NCI-H146 (cell line): ENCODE measurements at regions not wholly inside any gene's neighbourhood (a gene's known extent, or its start where the extent isn't known, plus 50 kb on each side); places are given as distances from the start of the nearest gene placed in this dataset.

Experiments
- DNase-seq: peaks from one replicate; lab custom pipeline; 2025; lab: John Stamatoyannopoulos, UW

GRCh38 chr13:50713523-50714248 lies 129.8 kb downstream of the DLEU7 start:
- DNase-seq = no peak

DNA sequence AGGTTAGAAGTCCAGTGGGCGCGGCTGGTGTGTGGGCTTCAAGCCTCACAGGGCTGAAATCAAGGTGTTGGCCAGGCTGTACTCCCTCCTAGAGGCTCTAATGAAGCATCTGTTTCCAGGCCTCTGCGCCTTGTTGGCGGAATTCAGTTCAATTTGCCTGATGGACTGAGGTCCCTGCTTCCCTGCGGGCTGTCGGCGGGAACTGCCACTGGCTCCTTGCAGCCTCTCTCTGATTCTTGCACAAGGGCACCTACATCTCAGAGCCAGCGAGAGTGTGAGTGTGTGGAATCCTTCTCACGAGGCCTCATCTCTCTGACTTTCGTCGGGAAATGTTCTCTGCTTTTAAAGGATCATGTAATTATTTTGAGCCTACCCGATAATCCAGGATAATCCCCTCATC lies 128.6 kb downstream of the DLEU7 start:
- DNase-seq = no peak

- DNase-seq = no peak
Observed at GRCh38 chr13:50715402-50716146, 127.9 kb downstream of the DLEU7 start.

DNA sequence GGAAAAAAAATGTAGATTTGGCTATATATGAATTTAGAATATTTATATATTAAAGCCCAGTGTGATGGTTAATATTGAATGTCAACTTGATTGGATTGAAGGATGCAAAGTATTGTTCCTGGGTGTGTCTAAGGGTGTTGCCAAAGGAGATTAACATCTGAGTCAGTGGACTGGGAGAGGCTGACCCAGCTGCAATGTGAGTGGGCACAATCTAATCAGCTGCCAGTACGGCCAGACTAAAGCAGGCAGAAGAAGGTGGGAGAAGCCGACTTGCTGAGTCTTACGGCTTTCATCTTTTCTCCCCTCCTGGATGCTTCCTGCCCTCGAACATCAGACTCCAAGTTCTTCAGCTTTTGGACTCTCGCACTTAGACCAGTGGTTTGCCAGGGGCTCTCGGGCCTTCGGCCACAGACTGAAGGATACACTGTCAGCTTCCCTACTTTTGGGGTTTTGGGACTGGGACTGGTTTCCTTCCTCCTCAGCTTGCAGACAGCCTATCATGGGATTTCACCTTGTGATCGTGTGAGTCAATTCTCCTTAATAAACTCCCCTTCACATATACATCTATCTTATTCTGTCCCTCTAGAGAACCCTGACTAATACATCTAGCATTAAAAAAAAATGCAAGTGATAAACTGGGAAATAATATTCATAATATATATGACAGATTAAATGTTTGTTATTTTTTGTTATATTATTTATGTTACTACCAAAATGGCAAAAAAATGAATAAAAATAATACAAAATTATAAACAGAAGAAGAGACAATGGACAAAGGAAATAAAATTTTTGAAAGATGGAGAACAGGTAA lies 122.4 kb downstream of the DLEU7 start:
- DNase-seq = no peak

- no peak for DNase-seq
Observed at GRCh38 chr13:50721672-50721992, 121.9 kb downstream of the DLEU7 start.

- no peak for DNase-seq
Observed at GRCh38 chr13:50722440-50723125, 120.9 kb downstream of the DLEU7 start.

DNA sequence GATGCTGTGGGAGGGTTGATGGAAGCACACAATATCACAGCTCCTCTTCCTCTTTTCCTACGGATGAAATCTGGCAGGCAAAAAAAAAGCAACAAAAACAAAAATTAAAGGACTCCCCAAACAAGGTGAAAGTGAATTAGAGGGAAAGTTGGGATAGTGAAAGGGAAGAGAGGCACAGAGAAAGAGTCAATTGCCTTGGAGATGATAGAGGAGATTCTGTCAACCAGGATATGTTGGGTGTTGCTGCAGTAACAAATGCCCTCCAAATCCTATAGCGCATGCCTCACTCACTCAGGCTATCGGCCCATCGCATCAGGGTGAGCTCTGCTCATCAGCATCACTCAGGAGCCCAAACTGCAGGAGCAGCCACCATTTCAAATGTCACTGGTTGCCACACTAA lies 119.1 kb downstream of the DLEU7 start:
- DNase-seq = no peak

DNA sequence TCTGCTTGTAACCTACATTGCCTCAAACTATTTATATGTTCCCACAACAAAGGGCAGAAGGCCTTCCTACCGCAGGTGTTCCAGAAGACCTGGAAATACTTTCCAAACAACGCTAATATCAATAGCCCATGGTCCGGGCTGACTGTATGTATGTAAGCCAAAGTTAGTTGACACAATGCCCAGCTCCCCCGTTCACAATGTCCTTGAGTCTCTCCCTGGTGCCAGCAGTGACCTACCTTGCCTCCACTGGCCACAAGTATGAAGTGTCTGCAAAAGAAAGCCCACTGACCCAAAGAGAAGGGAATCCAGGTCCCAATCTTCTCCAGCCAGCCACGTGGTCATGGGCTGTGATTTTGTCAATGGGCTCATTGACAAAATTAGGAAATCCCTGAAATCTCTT lies 118.6 kb downstream of the DLEU7 start:
- DNase-seq = no peak

DNA sequence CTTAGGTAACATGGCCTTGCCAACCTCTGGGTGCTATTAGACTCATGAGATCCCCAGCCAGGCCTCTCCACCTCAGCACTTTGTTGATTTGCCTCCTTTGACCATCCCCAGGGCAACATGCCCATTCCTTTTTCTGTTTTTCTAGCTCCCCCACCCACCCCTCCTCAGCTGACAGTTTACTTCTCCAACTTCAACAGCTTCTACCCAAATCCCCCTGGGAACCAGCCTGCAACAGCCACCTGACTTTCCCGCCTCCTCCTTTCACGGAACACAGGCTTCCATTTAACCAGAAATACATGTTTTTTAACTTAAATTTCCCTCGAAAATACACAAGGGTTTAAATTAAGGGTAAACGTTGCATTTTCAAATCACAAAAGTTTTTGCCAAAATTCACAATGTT lies 117.3 kb downstream of the DLEU7 start:
- DNase-seq = no peak

DNA sequence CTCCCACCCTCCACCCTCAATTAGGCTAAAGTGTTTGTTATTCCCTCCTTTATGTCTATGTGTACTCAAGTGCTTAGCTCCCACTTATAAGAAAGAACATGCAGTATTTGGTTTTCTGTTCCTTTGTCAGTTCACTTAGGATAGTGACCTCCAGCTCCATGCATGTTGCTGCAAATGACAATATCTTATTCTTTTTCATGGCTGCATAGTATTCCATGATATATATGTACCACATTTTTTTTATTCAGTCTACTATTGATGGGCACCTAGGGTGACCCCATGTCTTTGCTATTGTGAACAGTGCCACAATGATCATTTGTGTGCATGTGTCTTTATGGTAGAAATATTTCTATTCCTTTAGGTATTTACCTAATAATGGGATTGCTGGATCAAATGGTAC lies 114.3 kb downstream of the DLEU7 start:
- DNase-seq = no peak

DNA sequence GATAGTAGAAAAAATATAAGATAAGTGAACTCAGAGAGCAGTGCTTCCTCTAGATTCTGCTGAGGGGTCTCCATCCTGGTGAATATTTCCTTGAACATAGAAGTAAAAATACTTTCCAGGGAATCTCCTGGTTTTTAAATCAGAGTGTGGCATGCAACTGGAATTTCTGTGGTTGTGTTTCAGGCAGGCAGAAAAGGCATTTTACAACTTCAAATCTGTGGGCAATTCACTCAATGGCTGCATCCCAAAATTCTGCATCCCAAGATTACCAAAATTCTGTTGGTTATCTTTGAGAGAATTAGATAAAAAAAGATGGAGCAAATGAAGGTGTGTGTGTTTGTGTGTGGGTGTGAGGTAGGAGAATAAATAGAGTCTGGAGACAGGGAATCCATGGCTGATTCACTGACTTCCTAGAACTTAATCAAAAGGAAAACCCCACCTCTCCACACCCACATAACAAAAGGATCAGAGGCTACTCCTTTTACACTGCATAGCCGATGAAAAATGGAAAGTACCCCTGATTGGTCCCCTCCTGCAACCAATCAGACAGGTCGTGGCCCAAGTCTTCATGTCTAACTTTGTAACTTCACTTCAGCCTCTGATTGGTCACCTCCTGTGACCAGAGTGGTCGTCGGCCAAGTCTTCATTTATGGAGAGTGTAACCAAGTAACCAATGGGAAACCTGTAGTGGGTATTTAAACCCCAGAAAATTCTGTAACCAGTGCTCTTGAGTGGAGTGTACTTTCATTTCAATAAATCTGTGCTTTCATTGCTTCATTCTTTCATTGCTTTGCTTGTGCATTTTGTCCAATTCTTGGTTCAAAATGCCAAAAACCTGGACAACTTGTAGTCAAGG lies 112.8 kb downstream of the DLEU7 start:
- no peak for DNase-seq

DNA sequence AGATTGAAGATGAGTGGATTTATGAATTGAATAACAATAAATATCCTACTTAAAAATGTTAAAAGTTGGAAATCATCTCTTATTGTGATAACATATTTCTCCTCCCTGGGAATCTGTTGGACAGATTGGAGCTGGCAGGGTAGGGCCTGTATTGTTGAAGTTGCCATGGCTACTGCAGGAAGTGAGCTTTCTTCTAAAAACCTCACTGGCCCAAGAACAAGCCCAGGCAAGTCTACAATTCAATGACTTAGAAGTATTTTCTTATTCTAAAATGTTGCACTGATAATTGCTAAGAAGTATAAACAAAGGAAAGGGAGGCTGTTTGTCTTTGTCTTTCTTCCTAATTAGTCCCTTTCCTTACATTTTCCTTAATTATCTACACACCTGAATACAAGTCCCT lies 112.1 kb downstream of the DLEU7 start:
- DNase-seq = peak; percentile 47

DNA sequence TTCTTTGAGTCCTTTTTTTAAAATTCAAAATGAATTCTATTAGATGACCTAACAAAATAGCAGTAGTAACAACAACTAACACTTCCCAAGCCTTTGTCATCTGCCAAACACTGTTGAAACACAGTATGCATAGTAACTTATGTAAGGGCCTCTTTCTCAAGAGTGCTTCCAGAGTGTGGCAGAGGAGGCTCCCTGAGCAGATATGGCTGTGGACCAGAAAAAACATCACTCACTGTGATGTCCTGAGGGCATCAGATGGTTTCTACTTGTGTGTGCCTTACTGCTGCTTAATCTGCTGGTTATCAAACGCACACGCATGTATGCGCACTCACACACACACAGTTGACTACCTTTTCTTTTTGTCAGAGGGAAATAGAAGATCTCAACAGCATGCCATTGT lies 110.8 kb downstream of the DLEU7 start:
- peak; percentile 64 for DNase-seq

- DNase-seq = no peak
Observed at GRCh38 chr13:50733392-50733791, 110.1 kb downstream of the DLEU7 start.

DNA sequence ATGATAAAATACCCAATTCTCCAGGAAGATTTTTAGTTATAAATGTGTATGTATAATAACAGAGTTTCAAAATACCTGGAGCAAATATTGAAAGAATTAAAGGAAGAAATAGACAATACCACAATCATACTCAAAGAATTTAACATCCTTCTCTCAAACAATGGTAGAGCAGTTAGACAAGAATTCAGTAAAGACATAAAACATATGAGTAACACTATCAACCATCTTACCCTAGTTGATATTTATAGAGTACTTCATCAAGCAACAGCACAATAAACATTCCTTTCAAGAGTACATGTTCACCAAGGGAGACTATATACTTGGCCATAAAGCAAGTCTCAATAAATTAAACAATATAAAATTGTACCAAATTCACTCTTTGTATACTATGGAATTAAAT lies 108.4 kb downstream of the DLEU7 start:
- no peak for DNase-seq

- DNase-seq = no peak
Observed at GRCh38 chr13:50740052-50740741, 103.3 kb downstream of the DLEU7 start.

DNA sequence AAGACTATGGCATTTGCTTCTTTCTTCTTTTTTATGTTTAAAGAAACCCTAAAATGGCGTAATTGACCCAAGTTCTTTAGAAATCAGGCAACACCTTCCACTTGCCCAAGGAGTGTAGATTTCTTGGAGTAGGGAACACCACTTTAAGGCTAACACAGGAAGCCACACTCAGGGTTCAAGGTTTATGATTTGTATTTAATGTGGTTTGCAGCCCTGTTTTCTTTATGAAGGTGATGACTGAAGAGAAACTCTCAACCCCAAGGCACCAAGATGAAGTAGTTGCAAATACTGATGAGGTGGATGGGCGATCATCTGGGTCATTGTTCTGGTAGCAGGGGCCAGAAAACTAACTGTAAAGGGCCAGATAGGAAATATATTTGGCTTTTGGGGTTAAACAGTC lies 101.1 kb downstream of the DLEU7 start:
- DNase-seq = no peak

GRCh38 chr13:50742968-50743367 lies 100.5 kb downstream of the DLEU7 start:
- no peak for DNase-seq

DNA sequence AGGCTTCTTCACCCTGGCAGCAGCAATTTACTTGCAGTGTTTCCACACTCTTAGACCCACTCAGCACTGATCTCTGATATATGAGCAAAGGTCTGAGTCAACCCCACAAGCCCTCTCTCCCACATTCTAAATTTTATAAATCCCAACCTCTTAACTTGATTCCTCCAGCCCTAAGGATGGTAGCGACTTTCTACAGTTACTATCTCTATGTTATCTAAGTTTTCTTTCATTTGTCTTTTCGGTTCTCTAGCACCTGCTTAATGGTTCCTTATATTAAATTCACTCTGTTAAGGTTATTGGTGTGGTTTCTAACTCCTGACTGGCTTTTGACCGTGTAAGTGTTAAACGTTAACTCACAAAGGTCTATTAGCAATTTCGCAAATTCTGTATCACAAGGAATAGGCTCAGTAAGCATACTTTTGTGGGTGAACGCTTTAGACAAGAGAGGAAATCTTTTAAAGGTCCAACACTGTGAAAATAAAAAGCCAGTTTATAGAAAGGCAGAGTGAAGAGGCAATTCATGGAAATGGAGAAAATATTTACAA lies 99.3 kb downstream of the DLEU7 start:
- no peak for DNase-seq

DNA sequence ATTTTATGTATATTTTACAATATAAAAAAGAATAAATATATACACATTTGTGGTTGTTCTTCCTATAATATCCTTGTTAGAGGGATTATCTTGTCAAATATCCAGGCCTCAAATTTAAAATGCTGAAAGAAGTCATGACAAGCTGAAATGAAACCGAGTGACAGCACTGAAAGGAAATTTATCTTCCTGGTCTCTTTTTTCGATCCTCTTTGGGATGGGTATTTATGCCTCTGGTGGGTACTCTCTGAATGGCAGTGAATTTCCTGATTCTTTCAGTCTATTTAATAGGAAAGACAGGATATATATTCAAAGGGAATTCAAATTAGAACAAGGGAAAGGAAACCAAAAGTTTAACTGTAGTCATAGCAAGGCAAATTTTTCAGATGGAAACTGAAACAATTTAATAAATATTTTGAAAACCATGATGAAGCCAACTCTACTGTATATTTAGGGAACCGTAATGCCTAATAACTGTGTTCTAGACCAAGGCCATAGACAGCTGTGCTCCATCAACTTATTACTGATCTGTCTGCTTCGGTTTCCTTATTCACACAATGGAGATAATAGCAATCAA lies 97.9 kb downstream of the DLEU7 start:
- no peak for DNase-seq
